ENCODE measurements at regions not wholly inside any gene's neighbourhood (a gene's known extent, or its start where the extent isn't known, plus 50 kb on each side); places are given as distances from the start of the nearest gene placed in this dataset.
"Not testable (repeated sequence)": the region's sequence is repeated elsewhere in the genome, so short reads cannot be mapped to it uniquely, and the experiment has no call there.

- no peak for DNase-seq (ENCODE audit: low read depth, low spot score)
Observed at GRCh38 chr18:40186677-40187076, 1768.4 kb upstream of the PIK3C3 start.

- no peak for DNase-seq (ENCODE audit: low read depth, low spot score)
Observed at GRCh38 chr18:40179729-40180461, 1775.1 kb upstream of the PIK3C3 start.

- no peak for DNase-seq (ENCODE audit: low read depth, low spot score)
Observed at GRCh38 chr18:40168026-40168425, 1787.0 kb upstream of the PIK3C3 start.

GRCh38 chr18:40163254-40163653 is 1791.8 kb upstream of the PIK3C3 start:
- DNase-seq (ENCODE audit: low read depth, low spot score) = no peak

DNA sequence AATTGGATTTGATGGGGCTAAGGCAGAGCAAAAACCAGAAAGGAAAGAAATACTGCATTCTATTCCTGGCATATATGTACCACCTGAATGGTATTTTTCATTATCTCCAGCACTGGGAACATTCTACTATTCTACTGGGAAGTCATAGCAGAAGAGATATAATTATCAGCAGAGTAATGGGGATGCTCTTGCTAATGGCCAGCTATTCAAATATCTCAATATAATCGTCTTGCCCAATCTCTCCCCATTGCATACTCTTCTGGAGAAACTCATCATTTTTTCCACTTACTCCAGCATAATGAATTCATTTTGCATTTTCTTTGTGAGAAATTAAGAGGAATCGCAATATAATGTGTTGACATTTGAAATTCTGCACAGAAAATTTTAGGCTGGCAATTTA is 1794.7 kb upstream of the PIK3C3 start:
- DNase-seq (ENCODE audit: low read depth, low spot score) = no peak

DNA sequence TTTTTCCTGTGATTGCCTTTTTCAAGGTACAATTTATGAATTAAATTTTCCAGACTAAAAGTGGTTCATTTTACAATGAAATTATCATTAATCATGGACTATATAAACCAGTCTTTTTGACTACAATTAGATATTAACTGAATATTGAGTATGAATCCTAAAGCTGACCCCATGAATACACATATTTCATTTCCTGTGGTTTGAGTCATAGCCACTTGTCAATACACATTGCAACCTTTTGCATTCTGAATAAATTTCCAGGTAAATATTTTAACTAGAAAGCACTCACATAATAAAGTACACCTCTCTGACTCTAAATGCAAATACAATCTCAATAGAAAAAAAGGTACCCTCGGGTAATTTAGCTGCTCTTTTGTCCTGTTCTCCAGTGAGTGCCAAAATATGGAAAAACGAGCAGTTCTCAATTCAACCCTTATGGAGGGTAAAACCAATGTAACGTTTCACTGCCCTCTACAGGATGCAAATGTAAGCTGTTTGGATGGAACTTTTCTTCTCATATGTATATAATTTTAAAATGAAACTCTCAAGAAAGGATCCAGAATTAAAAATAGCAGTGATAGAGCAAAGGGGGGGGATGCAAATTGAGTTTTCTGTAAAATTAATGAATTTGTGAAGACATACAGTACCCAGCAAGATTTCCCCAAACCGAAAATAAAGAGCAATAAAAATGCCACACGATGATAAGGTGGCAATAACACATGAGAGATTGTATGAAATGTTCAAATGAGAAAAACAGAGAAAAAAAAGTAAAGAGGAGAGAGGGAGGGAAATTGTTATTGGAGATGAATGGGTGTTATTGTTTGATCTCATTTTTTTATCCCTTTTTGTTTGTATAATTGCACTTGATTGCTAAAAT is 1795.7 kb upstream of the PIK3C3 start:
- no peak for DNase-seq (ENCODE audit: low read depth, low spot score)

DNA sequence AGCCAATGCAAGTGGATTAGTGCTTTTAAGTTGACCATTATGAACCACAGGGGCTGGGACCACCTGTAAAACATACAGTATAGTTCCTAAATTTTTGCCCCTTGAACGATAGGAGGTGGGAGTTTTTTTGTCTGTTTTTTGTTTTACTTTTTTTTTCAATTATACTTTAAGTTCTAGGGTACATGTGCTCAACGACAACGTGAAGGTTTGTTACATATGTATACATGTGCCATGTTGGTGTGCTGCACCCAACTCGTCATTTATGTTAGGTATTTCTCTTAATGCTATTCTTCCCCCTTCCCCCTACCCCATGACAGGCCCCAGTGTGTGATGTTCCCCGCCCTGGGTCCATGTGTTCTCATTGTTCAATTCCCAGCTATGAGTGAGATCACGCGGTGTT is 1797.9 kb upstream of the PIK3C3 start:
- no peak for DNase-seq (ENCODE audit: low read depth, low spot score)

GRCh38 chr18:40152859-40153258 is 1802.2 kb upstream of the PIK3C3 start:
- DNase-seq (ENCODE audit: low read depth, low spot score) = no peak

DNA sequence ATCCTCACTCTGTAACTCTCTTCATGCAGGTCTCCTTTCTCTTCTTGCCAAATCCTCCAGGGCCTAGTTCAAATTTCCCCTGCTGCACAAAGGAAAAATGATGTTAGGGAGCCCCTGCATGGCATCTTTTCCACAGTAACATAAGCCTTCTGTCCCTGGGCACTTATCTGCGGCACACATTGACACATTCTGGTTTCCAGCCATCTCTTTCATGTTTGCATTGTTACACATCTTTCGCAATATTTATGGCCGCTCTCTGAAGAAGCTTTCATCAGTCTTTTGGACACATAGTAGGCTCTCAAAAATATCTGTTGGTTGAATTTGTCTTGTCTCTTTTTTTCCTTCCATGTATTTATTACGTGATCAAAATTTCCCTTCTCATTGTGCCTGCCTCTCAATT is 1806.1 kb upstream of the PIK3C3 start:
- no peak for DNase-seq (ENCODE audit: low read depth, low spot score)

GRCh38 chr18:40133253-40133652 is 1821.8 kb upstream of the PIK3C3 start:
- DNase-seq (ENCODE audit: low read depth, low spot score) = no peak

DNA sequence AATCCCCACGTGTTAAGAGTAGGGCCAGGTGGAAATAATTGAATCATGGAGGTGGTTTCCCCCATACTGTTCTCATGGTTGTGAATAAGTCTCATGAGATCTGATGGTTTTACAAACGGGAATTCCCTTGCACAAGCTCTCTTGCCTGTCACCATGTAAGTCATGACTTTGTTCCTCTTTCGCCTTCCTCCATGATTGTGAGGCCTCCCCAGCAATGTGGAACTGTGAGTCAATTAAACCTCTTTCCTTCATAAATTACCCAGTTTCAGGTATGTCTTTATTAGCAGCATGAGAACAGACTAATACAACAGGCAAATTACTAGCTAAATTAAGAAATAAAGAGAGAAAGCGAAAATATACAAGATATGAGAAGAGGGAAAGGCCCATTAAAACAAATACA is 1822.6 kb upstream of the PIK3C3 start:
- not testable (repeated sequence) for DNase-seq (ENCODE audit: low read depth, low spot score)

DNA sequence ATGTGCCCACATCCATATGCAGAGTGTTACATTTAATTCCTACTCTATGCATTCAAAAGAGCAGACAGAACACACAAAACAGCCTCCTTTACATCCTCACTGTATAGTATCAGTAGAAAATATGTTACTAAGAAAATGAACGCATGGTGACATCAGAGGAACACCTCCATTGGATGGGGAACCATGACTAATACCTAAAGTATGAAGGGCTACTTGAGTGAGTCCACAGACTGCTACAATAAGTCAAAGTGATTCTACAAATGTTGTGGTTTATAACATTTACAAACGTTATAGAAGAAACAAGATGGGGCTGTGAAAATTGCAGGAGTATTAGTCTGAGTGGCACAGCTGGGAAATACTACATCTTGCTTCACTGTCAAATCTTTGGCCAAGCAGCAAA is 1830.9 kb upstream of the PIK3C3 start:
- no peak for DNase-seq (ENCODE audit: low read depth, low spot score)

DNA sequence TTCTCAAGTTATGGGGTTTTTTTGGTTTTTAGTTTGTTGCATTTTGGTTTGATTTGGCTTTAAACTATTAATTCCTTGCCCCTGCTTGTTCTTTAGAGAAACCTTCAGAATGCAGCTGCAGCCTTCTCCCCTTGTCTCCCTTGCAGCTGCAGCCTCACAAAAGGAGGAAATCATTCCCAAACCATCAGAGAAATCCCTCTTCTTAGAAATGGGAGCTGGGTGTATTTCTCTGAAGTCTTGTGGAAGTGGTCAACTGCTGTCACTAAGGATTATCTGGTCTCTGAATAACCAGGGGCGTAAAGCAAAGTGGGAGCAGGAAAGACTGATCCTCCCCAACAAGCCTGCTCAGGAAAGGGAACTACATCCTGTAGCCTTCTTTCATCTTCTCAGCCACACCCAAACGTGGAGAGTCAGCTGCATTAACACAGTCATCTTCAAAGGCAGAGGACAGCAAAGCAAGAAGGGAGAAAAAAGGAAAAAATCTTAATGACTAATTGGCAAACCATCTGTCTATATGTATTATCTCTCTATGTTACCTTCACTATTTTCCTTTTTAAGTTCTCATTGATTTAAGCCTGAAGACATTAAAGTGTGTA is 1834.1 kb upstream of the PIK3C3 start:
- no peak for DNase-seq (ENCODE audit: low read depth, low spot score)

DNA sequence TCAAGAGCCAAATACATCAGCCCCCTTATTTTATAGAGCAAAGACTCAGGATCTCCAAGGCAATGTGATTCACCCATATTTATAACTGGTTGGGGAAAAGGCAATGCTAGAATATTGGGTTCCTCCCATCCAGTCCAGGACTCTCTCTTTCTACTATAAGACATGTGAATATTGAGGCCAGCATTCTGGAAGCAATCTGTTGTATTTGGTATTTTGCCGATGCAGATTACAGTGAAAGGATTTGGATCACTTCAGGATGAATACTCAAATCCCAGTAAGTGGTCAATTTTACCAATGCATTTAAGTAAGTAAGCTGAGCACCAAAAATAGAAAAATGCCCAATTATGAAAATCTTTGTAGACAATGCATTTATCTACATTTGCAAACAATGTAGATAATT is 1834.7 kb upstream of the PIK3C3 start:
- DNase-seq (ENCODE audit: low read depth, low spot score) = no peak

DNA sequence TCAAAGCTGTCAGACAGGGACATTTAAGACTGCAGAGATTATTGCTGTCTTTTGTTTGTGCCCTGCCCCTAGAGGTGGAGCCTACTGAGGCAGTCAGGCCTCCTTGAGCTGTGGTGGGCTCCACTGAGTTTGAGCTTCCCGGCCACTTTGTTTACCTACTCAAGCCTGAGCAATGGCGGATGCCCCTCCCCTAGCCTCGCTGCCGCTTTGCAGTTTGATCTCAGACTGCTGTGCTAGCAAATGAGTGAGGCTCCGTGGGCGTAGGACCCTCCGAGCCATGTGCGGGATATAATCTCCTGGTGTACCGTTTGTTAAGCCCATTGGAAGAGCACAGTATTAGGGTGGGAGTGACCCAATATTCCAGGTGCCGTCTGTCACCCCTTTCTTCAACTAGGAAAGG is 1835.5 kb upstream of the PIK3C3 start:
- DNase-seq (ENCODE audit: low read depth, low spot score) = not testable (repeated sequence)

DNA sequence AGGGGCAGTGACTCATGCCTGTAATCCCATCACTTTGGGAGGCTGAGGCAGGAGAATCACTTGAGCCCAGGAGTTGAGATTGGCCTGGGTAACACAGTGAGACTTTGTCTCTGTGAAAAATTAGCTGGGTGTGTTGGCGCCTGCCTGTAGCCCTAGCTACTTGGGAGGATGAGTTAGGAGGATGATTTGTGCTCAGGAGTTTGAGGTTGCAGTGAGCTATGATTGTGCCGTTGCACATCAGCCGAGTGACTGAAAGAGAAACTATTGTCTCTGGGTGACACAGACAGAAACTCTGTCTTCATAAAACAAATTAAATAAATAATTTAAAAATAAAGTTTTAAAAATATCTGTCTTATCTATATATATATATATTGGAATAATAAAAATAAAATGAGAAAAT is 1844.6 kb upstream of the PIK3C3 start:
- no peak for DNase-seq (ENCODE audit: low read depth, low spot score)

GRCh38 chr18:40109252-40110049 is 1845.6 kb upstream of the PIK3C3 start:
- DNase-seq (ENCODE audit: low read depth, low spot score) = no peak

DNA sequence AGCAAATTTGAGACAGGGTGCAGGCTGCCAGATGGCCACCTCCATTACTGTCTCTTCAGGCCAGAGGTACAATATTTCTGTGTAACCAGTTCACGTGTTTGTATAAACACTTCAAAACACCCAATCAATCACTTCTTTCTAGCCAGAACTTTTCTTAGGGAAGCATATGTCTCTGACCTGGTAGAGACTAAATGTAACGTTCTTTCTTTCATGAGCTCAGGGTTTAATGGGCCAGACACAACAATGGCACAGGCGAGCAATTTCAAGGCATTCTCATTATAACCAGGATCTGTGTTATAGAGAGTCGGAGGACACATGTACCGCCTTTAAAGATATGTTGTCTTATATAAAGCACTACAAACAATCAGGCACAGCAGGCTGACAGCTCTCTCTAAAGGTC is 1846.4 kb upstream of the PIK3C3 start:
- no peak for DNase-seq (ENCODE audit: low read depth, low spot score)

GRCh38 chr18:40102903-40103302 is 1852.1 kb upstream of the PIK3C3 start:
- DNase-seq (ENCODE audit: low read depth, low spot score) = no peak

- DNase-seq (ENCODE audit: low read depth, low spot score) = no peak
Observed at GRCh38 chr18:40099641-40100040, 1855.4 kb upstream of the PIK3C3 start.

GRCh38 chr18:40096675-40097074 is 1858.4 kb upstream of the PIK3C3 start:
- DNase-seq (ENCODE audit: low read depth, low spot score) = no peak

DNA sequence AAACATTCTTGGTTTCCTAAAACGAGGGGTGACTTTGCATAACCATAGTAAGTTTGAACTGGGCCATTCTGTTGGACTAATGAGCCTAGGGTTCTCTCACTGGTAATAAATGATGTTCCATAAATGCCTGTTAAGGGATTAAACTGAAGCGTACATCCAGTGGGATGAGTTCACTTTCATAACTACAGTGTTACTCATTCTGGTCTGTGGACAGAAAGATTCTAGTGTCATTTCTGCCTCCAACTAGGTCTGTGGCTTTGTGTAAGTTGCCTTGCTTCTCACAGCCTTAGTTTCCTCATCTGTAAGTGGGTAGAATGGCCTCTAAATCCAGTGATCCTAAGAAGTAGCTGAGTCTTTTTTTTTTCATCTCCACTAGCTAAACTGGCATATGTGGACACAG is 1860.6 kb upstream of the PIK3C3 start:
- no peak for DNase-seq (ENCODE audit: low read depth, low spot score)
